Memory B cell (primary cell): ENCODE measurements at regions not wholly inside any gene's neighbourhood (a gene's known extent, or its start where the extent isn't known, plus 50 kb on each side); places are given as distances from the start of the nearest gene placed in this dataset.
"Not testable (repeated sequence)": the region's sequence is repeated elsewhere in the genome, so short reads cannot be mapped to it uniquely, and the experiment has no call there.

ENCODE experiments used
- ATAC-seq: fragments of 150-1000 bp; cut with Tn5 transposase; 2 replicates; pipeline ENCODE4 v1.10.0; 2021; ENCODE audit warnings: low read depth, mild to moderate bottlenecking, moderate library complexity
- DNase-seq, 2 donors: peaks; one replicate each; pipeline ENCODE4 v3.0.0; 2022; ENCODE audit warnings: low spot score in 2 of 2
- H3K27ac Mint-ChIP-seq: one replicate; pipeline ENCODE4 v1.8.0; 2022; ENCODE audit warnings: mild to moderate bottlenecking, moderate library complexity, mixed read lengths
- H3K27me3 Mint-ChIP-seq: one replicate; pipeline ENCODE4 v1.8.0; 2022; ENCODE audit warnings: mixed read lengths
- H3K36me3 Mint-ChIP-seq: one replicate; pipeline ENCODE4 v1.8.0; 2022; ENCODE audit warnings: mild to moderate bottlenecking, mixed read lengths
- H3K4me1 Mint-ChIP-seq: one replicate; pipeline ENCODE4 v1.8.0; 2022; ENCODE audit warnings: mixed read lengths
- H3K4me3 Mint-ChIP-seq: one replicate; pipeline ENCODE4 v1.8.0; 2022; ENCODE audit warnings: mild to moderate bottlenecking, moderate library complexity, mixed read lengths
- H3K9me3 Mint-ChIP-seq: one replicate; pipeline ENCODE4 v1.8.0; 2022; ENCODE audit warnings: mixed read lengths

DNA sequence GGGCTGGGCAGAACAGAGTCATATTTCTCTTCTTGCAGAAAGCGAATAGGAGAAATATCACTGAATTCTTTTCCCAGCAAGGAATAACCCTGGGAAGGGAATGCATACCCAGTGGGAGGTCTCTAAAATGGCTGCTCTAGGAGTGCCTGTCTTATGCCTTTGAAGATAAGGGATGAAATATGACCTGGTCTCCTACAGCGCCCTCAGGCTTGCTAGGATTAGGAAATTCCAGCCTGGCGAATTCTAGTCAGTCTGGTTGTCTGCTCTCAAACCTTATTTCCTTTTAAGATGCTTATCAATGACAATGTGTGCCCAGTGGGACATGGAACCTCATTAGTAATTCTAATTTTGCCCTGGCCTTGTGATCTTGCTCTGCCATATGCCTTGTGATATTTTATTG, 677.7 kb downstream of the RWDD3 start:
- H3K4me1 Mint-ChIP-seq, DNase-seq, H3K4me3 Mint-ChIP-seq, H3K36me3 Mint-ChIP-seq, H3K27me3 Mint-ChIP-seq, H3K27ac Mint-ChIP-seq, ATAC-seq: not testable (repeated sequence)
- peaks cover 13% of the 10 kb centered on the region for H3K9me3 Mint-ChIP-seq

DNA sequence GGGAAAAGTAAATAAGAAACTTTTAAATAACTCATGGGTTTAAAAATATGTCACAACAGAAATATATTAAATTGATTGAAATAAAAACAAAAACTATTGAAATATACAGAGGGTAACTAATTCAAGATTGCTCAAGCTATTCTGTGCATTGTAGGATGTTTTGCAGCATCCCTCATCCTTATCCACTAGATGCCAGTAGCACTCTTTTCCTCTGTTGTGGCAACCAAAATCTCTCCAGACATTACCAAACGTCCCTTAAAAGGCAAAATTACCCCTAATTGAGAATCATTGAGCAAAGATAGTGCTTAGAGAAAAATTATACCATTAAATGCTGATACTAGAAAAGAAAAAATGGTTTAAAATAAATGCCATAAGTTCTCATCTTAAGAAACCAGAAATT, 682.6 kb downstream of the RWDD3 start:
- Mint-ChIP-seq H3K27ac (no peak overlapping the region), H3K4me1 (no peaks in the 10 kb centered on the region), H3K9me3 (peaks cover 13% of the 10 kb centered on the region), H3K4me3 (no peak overlapping the region), H3K27me3 (no peaks in the 10 kb centered on the region), H3K36me3 (no peaks in the 10 kb centered on the region)
- DNase-seq (no peak), ATAC-seq (no peak)

DNA sequence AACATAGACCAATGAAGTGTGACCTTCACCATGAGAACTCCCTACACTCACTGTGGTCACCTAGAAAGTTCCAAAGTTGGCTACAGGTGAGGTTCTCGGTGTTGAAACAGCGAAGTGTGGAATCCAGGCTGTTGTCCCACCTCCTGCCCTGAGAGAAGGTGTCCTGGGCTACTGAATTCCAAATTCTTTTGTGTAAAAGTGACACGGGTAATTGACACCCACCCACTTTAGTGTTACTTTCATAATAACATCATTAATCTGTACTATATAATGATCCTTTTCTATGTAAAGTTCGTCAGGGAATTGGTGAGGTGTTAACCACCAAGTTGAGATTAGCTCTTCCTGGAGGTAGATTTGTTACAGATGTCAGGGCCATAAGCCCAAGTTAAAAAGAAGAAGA, 690.7 kb downstream of the RWDD3 start:
- no peaks in the 10 kb centered on the region for H3K27me3 Mint-ChIP-seq
- H3K9me3 Mint-ChIP-seq = peaks cover 4% of the 10 kb centered on the region
- DNase-seq = no peak
- H3K27ac Mint-ChIP-seq = no peak overlapping the region
- no peak for ATAC-seq
- no peaks in the 10 kb centered on the region for H3K36me3 Mint-ChIP-seq
- H3K4me1 Mint-ChIP-seq = no peaks in the 10 kb centered on the region
- H3K4me3 Mint-ChIP-seq = no peak overlapping the region

DNA sequence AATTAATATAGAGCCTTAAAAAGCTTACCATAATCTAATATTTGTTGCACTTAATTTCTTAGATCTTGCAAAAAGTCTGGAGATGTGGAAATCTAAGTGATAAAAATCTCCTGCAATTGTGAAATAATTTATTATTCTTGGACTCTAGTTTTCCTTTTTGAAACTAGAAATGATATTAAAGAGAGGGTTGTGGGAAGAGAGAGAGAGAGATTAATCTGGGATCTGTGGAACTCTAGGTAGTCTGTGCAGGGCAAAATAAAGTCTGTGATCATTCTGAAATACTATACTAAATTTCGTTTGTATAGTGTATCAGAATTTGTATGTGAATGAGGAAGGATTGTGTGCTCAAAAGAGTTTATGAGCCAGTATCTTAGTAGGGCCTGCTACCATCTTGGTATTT, 692.3 kb downstream of the RWDD3 start:
- Mint-ChIP-seq H3K4me1 (no peaks in the 10 kb centered on the region), H3K36me3 (no peaks in the 10 kb centered on the region), H3K27me3 (no peaks in the 10 kb centered on the region), H3K9me3 (peaks cover 4% of the 10 kb centered on the region), H3K4me3 (no peak overlapping the region), H3K27ac (no peak overlapping the region)
- DNase-seq (no peak), ATAC-seq (no peak)

DNA sequence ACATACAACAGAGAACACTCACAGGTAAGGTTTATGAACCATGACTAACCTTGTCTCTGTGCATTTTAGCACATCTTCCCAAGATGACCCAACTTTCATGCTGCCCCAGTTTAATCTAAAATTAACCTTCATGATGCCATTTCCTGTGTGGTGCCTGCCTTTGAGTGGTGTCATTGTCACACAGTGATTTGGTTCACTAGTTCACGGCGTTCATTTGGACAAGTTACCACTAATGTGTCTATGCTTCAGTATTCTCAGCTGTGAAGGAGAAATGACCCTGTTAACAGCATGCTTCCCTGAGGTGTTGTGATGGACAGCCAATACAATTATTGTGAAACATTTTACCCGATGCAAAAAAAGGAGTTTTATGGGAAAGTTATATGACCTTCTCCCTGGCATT, 693.1 kb downstream of the RWDD3 start:
- no peak for DNase-seq
- Mint-ChIP-seq H3K27ac (no peak overlapping the region), H3K4me3 (no peak overlapping the region), H3K36me3 (no peaks in the 10 kb centered on the region), H3K27me3 (no peaks in the 10 kb centered on the region), H3K4me1 (no peaks in the 10 kb centered on the region), H3K9me3 (peaks cover 4% of the 10 kb centered on the region)
- ATAC-seq = no peak

DNA sequence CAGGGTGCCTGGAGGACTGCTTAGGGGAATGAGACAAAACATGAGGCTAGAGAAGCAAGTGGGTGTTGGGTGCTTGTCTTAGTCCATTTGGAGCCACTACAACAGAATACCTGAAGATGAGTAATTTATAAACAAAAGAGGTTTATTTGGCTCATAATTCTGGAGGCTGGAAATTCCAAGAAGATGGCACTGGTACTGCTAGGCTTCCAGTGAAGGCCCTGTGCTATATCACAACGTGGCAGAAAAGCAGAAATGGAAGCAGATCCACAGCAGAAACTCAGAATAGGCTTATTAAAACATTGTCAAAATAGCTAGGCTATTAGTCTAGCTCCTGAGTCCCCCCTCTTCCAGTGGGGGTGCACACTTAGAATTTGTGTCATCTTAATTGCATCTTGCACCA, 701.7 kb downstream of the RWDD3 start:
- Mint-ChIP-seq H3K36me3 (no peaks in the 10 kb centered on the region), H3K9me3 (peaks cover 8% of the 10 kb centered on the region), H3K4me3 (no peak overlapping the region), H3K27me3 (no peaks in the 10 kb centered on the region), H3K4me1 (no peaks in the 10 kb centered on the region), H3K27ac (no peak overlapping the region)
- DNase-seq = no peak
- no peak for ATAC-seq

DNA sequence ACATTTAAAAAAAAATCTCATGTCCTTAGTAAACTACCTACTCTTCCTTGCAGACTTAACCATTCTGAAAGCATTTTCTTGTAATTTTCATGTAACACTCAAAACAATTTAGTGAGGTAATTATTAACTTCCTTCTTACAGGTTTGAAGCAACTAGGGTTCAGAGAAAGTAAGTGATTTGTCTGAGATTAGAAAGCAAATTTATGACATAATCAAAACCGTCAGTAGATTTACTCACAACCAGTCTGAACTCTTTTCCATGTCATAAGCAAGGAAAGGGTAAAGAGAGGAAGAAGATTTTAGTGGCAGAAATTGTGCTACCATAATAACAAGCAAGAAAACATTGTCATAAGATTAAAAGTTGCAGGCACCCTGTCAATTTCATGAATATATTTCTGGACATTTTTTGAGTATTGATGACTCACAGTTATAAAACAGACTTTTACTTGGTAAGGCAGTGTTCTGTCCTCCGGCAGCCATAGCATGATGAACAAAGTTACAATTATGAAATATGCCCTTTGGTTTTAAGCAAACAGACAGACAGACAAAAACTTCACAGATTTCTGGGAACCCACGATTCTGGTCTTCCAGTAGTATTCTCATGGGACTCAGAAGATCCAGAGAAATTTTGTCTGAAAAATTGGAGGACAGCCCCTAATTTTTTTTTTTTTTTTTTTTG, 707.2 kb downstream of the RWDD3 start:
- Mint-ChIP-seq H3K27ac (no peak overlapping the region), H3K4me3 (no peak overlapping the region), H3K36me3 (no peaks in the 10 kb centered on the region), H3K9me3 (peaks cover 1% of the 10 kb centered on the region), H3K4me1 (no peaks in the 10 kb centered on the region), H3K27me3 (no peaks in the 10 kb centered on the region)
- DNase-seq (no peak), ATAC-seq (no peak)

DNA sequence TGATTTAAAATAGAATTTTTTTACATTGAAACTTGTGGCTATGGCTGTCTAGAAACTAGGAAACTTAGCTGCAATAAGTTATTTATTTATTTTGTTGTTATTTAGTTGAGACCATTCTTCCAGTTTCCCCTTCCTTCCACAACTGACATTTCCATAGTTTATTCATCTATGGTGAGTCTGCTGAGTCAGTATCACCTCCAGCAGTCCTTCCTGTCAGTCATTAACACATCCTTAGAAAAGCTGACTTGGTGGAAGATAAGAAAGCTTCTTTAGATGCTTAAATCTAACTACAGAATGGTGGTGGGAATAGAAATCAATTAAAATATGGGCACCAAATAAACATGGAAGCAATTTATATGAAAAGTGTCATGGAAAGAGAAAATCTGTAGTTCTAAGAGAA, 714.0 kb downstream of the RWDD3 start:
- Mint-ChIP-seq H3K36me3 (no peaks in the 10 kb centered on the region), H3K27me3 (no peaks in the 10 kb centered on the region), H3K9me3 (no peaks in the 10 kb centered on the region), H3K4me1 (no peaks in the 10 kb centered on the region), H3K27ac (no peak overlapping the region), H3K4me3 (no peak overlapping the region)
- DNase-seq (no peak), ATAC-seq (no peak)

DNA sequence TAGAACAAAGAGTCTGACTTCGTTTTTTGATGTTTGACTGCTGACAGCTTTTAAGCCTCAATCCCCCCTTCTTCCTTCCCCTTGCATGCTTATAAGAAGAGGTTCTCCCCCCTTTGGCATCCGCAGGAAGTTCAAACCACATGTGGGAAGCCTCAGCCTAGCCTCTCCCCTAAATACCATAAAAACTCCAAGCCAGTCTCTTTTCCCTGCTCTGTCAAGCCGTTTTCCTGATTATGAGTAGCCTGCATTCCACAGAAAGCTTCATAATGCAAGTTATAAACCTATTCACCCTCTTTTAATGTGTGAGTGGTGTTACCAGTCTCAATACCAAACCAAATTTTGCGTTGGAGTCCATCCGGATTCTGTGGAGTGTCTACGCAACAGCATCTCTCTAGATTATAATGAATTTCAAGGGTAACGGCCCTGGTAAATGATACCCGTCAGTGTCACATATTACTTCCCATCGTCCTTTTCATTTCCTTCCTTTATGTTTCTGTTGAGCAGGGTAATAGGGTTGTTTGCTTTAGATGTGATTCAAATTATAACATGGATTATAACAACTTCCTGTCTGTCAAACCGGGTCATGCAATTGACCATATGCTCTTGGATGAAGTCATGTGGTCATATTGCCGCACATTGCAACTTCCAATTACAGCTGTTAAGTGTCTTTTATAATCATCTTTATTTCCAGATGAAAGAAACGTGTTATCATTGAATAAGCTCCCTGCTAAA, 717.5 kb downstream of the RWDD3 start:
- no peaks in the 10 kb centered on the region for H3K9me3 Mint-ChIP-seq
- no peak overlapping the region for H3K4me3 Mint-ChIP-seq
- no peak for DNase-seq
- H3K27ac Mint-ChIP-seq = no peak overlapping the region
- ATAC-seq = no peak
- no peaks in the 10 kb centered on the region for H3K4me1 Mint-ChIP-seq
- H3K36me3 Mint-ChIP-seq = no peaks in the 10 kb centered on the region
- no peaks in the 10 kb centered on the region for H3K27me3 Mint-ChIP-seq

DNA sequence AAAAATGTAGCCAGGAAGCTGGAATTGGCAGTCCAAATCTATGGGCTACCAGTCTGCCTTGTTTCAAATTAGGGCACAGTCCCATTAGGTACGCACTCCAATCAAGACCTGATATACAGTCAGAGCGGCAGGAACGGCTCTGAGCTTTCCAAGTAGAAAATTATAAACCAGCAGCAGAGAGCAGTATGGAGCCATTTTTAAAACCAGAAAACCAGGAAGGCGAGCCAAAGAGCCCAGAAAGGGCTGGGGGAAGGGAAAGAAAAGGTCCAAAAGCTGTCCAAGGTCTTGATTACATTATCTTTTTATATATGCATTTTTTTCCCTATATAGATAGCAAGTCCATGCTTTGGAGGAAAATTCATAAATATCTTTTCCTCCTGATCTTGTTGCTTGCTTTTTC, 719.0 kb downstream of the RWDD3 start:
- no peaks in the 10 kb centered on the region for H3K4me1 Mint-ChIP-seq
- H3K4me3 Mint-ChIP-seq = no peak overlapping the region
- H3K27me3 Mint-ChIP-seq = no peaks in the 10 kb centered on the region
- H3K36me3 Mint-ChIP-seq = no peaks in the 10 kb centered on the region
- peaks cover 1% of the 10 kb centered on the region for H3K9me3 Mint-ChIP-seq
- ATAC-seq (no peak), DNase-seq (no peak)
- H3K27ac Mint-ChIP-seq = no peak overlapping the region

DNA sequence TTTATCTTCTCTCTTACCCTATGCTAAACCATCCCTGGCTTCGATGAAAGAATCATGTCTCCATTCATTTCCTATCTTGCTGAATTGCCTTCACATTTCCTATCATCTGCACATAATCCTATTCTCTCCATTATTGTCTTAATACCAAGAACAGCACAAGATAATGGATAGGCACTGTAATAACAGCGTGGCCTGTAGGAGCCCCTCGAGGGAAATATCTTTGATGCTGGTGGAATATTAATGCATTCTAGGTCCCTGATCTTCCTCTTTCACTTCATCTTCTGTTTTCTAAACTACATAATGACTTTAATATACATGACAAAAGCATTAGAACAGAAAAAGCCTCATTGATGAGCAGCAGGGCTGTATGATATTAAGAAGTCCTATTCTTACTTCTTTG, 720.6 kb downstream of the RWDD3 start:
- ATAC-seq = no peak
- Mint-ChIP-seq H3K4me1 (no peaks in the 10 kb centered on the region), H3K9me3 (peaks cover 9% of the 10 kb centered on the region), H3K4me3 (no peak overlapping the region), H3K36me3 (no peaks in the 10 kb centered on the region), H3K27ac (no peak overlapping the region), H3K27me3 (no peaks in the 10 kb centered on the region)
- DNase-seq = no peak

DNA sequence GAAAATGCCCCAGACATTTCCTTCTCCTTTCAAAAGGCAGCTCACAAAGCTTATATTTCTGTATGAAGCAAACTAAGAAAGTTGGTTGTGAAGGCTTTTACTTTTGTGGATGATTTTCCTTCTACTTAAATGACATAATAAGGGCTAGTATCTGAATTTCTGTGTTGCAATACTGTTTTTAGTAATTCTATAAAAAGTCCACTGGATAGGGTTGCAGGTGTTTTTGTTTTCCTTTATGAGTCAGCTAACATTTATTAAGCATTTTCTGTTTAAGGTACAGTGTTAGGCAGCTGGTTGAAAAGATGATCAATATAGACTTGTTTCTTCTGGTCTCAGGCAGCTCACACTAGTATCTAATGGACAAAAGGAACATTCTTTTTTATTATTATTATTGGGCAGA, 722.2 kb downstream of the RWDD3 start:
- no peak overlapping the region for H3K4me3 Mint-ChIP-seq

DNA sequence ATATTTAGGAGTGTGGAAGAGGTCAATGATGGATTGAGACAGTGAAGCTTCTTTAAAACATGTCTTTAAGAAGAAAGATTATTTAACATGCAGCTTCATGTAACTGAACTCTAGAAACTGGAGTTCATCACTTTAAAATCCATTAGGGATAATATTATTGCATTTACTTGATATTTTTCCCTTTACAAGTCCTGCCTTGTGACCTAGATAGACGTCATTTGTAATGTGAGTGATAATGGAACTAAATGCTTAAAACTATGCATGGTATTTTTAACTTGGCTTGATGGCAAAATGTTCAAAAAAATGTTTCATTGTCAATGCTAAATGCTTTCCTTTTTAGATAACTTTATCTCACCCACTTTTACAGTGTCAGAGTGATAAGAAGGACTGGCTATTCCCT, 723.7 kb downstream of the RWDD3 start:
- Mint-ChIP-seq H3K9me3 (peaks cover 16% of the 10 kb centered on the region), H3K4me1 (no peaks in the 10 kb centered on the region), H3K27ac (no peak overlapping the region), H3K27me3 (no peaks in the 10 kb centered on the region), H3K4me3 (no peak overlapping the region), H3K36me3 (no peaks in the 10 kb centered on the region)
- ATAC-seq (no peak), DNase-seq (no peak)

More for the DNA sequence above, 722.2 kb downstream of the RWDD3 start:
- DNase-seq (no peak), ATAC-seq (no peak)
- H3K36me3 Mint-ChIP-seq = no peaks in the 10 kb centered on the region
- no peaks in the 10 kb centered on the region for H3K27me3 Mint-ChIP-seq
- no peak overlapping the region for H3K27ac Mint-ChIP-seq
- H3K4me1 Mint-ChIP-seq = no peaks in the 10 kb centered on the region
- H3K9me3 Mint-ChIP-seq = peaks cover 11% of the 10 kb centered on the region

DNA sequence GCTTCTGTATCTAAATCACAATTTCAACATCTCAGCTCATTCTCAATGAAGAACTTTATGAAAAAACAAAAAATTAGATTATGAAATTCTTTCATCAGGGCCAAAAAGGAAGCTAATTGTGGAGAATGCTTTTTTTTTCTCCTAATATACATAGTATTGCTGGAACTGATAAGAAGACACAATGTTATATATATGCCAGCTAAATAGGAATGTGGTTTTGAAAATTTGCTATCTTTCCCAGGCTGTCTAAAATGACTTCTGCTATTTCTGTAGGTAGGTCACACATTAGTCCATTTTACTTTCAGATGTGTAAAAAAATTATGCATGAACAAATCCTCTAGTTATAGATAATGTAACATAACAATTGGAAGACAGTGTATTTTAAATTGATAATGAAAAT, 732.9 kb downstream of the RWDD3 start:
- H3K4me1 Mint-ChIP-seq = no peaks in the 10 kb centered on the region
- H3K9me3 Mint-ChIP-seq = peaks cover 14% of the 10 kb centered on the region
- no peak for ATAC-seq
- H3K36me3 Mint-ChIP-seq = no peaks in the 10 kb centered on the region
- H3K27ac Mint-ChIP-seq = no peak overlapping the region
- no peaks in the 10 kb centered on the region for H3K27me3 Mint-ChIP-seq
- H3K4me3 Mint-ChIP-seq = no peak overlapping the region
- DNase-seq = no peak

DNA sequence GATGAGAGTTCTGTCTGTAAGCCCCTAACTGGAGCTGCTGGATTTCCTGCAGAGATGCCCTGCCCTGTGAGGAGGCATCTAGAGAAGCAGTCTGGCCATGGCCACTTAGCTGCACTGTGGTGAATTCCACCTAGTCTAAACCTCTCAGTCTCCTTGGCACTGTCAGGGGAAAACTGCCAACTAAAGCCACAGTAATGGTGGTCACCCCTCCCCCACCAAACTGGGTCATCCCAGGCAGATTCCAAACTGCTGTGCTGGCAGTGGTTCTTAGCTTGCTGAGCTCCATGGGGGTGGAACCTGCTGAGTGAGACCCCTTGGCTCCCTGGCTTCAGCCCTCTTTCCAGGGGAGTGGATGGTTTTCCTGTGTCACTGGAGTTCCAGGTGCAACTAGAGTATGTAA, 740.6 kb downstream of the RWDD3 start:
- no peaks in the 10 kb centered on the region for H3K4me1 Mint-ChIP-seq

More for the DNA sequence above, 740.6 kb downstream of the RWDD3 start:
- Mint-ChIP-seq H3K36me3 (no peaks in the 10 kb centered on the region), H3K27me3 (no peaks in the 10 kb centered on the region), H3K27ac (no peak overlapping the region), H3K9me3 (peaks cover 5% of the 10 kb centered on the region), H3K4me3 (no peak overlapping the region)
- no peak for ATAC-seq
- DNase-seq = no peak
